Upper lobe of left lung (tissue), 4 donors: ENCODE measurements at regions not wholly inside any gene's neighbourhood (a gene's known extent, or its start where the extent isn't known, plus 50 kb on each side); places are given as distances from the start of the nearest gene placed in this dataset.

ENCODE experiments used
- EP300 ChIP-seq, 4 donors: sonication (generic); formaldehyde crosslinking; IDR thresholded peaks; one replicate each; pipeline ENCODE4 v1.5.1; 2017; ENCODE audit warnings: antibody characterized with exemption in 4 of 4, control low read depth in 2 of 4
- POLR2A ChIP-seq, 4 donors: fragments of 450-650 bp; IDR thresholded peaks; one replicate each; pipeline ENCODE4 v1.5.1; 2016 to 2017; ENCODE audit warnings: antibody characterized with exemption in 4 of 4, mild to moderate bottlenecking in 2 of 4
- TF ChIP-seq, protein P1 (sequence below), 6 experiments: fragments of 450-650 bp in 4 of 6; fragments of 200-600 bp in 2 of 6; sonication (generic) in 2 of 6; IDR thresholded peaks; one replicate each; pipeline ENCODE4 v1.5.1; 2016 to 2019; ENCODE audit warnings: antibody characterized with exemption in 6 of 6

GRCh38 chr18:45277908-45278307, 337.4 kb upstream of the SLC14A2 start:
- TF ChIP-seq, protein P1, sequence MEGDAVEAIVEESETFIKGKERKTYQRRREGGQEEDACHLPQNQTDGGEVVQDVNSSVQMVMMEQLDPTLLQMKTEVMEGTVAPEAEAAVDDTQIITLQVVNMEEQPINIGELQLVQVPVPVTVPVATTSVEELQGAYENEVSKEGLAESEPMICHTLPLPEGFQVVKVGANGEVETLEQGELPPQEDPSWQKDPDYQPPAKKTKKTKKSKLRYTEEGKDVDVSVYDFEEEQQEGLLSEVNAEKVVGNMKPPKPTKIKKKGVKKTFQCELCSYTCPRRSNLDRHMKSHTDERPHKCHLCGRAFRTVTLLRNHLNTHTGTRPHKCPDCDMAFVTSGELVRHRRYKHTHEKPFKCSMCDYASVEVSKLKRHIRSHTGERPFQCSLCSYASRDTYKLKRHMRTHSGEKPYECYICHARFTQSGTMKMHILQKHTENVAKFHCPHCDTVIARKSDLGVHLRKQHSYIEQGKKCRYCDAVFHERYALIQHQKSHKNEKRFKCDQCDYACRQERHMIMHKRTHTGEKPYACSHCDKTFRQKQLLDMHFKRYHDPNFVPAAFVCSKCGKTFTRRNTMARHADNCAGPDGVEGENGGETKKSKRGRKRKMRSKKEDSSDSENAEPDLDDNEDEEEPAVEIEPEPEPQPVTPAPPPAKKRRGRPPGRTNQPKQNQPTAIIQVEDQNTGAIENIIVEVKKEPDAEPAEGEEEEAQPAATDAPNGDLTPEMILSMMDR (IDR thresholded peaks at IDR 0.05): no peak
- no peak for TF ChIP-seq POLR2A (IDR thresholded peaks at IDR 0.05)
- TF ChIP-seq EP300 (IDR thresholded peaks at IDR 0.05): no peak
